NCI-H2196 treated with DMSO at 0.1 percent for 48 hours (cell line): ENCODE measurements at regions not wholly inside any gene's neighbourhood (a gene's known extent, or its start where the extent isn't known, plus 50 kb on each side); places are given as distances from the start of the nearest gene placed in this dataset.

ENCODE experiments used
- DNase-seq: peaks from one replicate; lab custom pipeline; 2025; ENCODE audit not compliant: unreplicated experiment; lab: John Stamatoyannopoulos, UW

- DNase-seq = no peak
These were observed 123.4 kb upstream of the ATP6AP2 start for GRCh38 chrX:40457406-40457805.

GRCh38 chrX:40452031-40452430 is 128.7 kb upstream of the ATP6AP2 start:
- DNase-seq = no peak

GRCh38 chrX:40449956-40450706 is 130.6 kb upstream of the ATP6AP2 start:
- no peak for DNase-seq

GRCh38 chrX:40449396-40449795 is 131.4 kb upstream of the ATP6AP2 start:
- DNase-seq = no peak

- DNase-seq = no peak
These were observed 132.0 kb upstream of the ATP6AP2 start for GRCh38 chrX:40448793-40449192.

GRCh38 chrX:40446921-40447320 is 133.8 kb upstream of the ATP6AP2 start:
- no peak for DNase-seq

GRCh38 chrX:40445691-40446090 is 135.1 kb upstream of the ATP6AP2 start:
- no peak for DNase-seq

GRCh38 chrX:40444798-40445496 is 135.8 kb upstream of the ATP6AP2 start:
- no peak for DNase-seq

- DNase-seq = no peak
These were observed 136.6 kb upstream of the ATP6AP2 start for GRCh38 chrX:40444133-40444532.

- no peak for DNase-seq
These were observed 139.9 kb upstream of the ATP6AP2 start for GRCh38 chrX:40440866-40441265.

GRCh38 chrX:40439625-40440532 is 140.9 kb upstream of the ATP6AP2 start:
- no peak for DNase-seq

- no peak for DNase-seq
These were observed 143.4 kb upstream of the ATP6AP2 start for GRCh38 chrX:40437348-40437747.

- DNase-seq = no peak
These were observed 145.8 kb upstream of the ATP6AP2 start for GRCh38 chrX:40434947-40435346.

GRCh38 chrX:40434443-40434842 is 146.3 kb upstream of the ATP6AP2 start:
- DNase-seq = no peak

GRCh38 chrX:40433160-40433559 is 147.6 kb upstream of the ATP6AP2 start:
- no peak for DNase-seq

- DNase-seq = no peak
These were observed 156.5 kb upstream of the ATP6AP2 start for GRCh38 chrX:40424259-40424658.

GRCh38 chrX:40423299-40423698 is 157.5 kb upstream of the ATP6AP2 start:
- no peak for DNase-seq

- no peak for DNase-seq
These were observed 158.7 kb upstream of the ATP6AP2 start for GRCh38 chrX:40422021-40422420.

- DNase-seq = no peak
These were observed 159.7 kb upstream of the ATP6AP2 start for GRCh38 chrX:40420899-40421729.

GRCh38 chrX:40418813-40419195 is 162.0 kb upstream of the ATP6AP2 start:
- DNase-seq = no peak
